ENCODE measurements at regions not wholly inside any gene's neighbourhood (a gene's known extent, or its start where the extent isn't known, plus 50 kb on each side); places are given as distances from the start of the nearest gene placed in this dataset.

DNA sequence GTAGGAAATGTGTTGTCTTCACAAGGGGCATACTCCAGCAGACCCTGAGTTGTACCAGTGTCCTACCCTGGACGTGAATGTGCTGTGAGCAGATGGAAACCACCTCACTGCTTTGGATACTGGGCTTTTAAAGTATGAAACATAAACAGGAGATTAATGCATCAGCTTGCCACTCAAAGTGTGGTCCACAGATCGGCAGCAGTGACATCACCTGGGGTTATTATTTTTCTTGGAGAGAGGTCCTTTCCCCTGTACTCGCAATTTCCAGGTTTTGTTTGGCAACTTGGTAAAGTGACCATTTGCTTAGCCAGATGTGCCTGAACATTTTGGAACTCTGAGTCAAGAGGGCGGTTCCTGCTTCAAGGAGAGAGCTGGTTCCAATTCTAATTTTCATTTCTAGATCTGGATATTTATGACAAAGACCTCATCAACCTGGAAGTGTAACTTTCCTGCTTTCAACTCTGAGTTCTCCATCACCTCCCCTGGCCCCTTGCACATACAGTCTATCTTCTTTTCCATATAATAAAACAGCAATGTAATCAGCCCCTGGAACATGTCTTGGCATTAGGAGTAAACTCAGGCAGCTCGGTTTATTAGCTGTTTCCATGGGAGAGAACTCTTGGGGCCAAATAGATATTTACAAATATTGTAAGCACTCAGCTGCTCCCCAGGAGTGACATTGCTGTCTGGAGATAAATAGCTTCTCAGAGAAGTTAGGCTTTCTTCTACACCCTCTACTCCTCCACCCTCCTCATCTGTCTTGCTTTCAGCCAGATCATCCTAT lies 237.0 kb upstream of the TBX3 start:
- Histone ChIP-seq H3K4me2 (ENCODE audit: unreplicated experiment) (peak overlapping the region; percentile 29), H3K4me3 (0 out of 2 replicates have a peak overlapping the region, but pooled peaks have one; percentile 9), H3K79me2 (ENCODE audit: insufficient read depth) (no peaks in the 10 kb centered on the region), H2AFZ (no peak overlapping the region), H4K20me1 (ENCODE audit: insufficient read depth) (no peaks in the 10 kb centered on the region), H3F3A (ENCODE audit: insufficient read depth) (peaks cover 66% of the 10 kb centered on the region), H3K9me2 (ENCODE audit: insufficient read depth) (no peaks in the 10 kb centered on the region), H3K9ac (no peak overlapping the region), H3K36me3 (ENCODE audit: low read depth) (no peaks in the 10 kb centered on the region), H3K27ac (peak overlapping the region; percentile 37), H3K4me1 (ENCODE audit: insufficient read depth) (peaks cover 49% of the 10 kb centered on the region), H3K27me3 (replicated peaks; ENCODE audit: insufficient read depth) (no peaks in the 10 kb centered on the region), H3K9me3 (ENCODE audit: low read depth) (no peaks in the 10 kb centered on the region)
- in situ Hi-C loops (cut with MboI), result no loop called here
- peak; percentile 83 for DNase-seq
- 6 to 7% methylated on average over 5 of the region's 5 CpGs for WGBS, 2 experiments (ENCODE audit: low coverage in 1 of 2, low lambda C conversion rate in 2 of 2, missing lambda C conversion rate in 2 of 2)
- TF ChIP-seq EZH2phosphoT487 (IDR thresholded peaks at IDR 0.05; ENCODE audit: insufficient read depth, low read depth) (no peak), EZH2 (IDR thresholded peaks at IDR 0.05; ENCODE audit: insufficient read depth, poor library complexity, severe bottlenecking) (no peak)

DNA sequence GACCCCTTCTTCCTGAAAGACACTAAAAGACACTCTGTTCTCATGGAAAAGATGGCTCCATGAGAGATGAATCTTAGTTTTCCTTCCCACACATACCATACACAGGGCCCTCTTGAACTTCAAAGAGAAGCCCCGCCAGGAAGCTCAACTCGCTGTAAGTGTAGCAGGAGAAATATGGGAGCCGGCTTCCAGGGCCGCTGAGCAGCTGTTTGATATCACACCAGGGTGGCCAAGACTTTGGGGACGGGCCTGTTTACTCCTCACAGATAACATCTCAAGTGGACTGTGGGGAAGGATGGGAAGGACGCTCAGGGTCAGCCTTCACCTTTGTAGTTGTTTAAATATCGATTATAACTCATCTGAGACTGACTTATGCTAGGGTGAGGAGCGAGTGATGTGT lies 235.5 kb upstream of the TBX3 start:
- Histone ChIP-seq H3K36me3 (ENCODE audit: low read depth) (no peaks in the 10 kb centered on the region), H3K27ac (peak overlapping the region; percentile 29), H3F3A (ENCODE audit: insufficient read depth) (peaks cover 80% of the 10 kb centered on the region), H4K20me1 (ENCODE audit: insufficient read depth) (no peaks in the 10 kb centered on the region), H3K9me2 (ENCODE audit: insufficient read depth) (no peaks in the 10 kb centered on the region), H3K4me1 (ENCODE audit: insufficient read depth) (peaks cover 62% of the 10 kb centered on the region), H3K4me3 (no peak overlapping the region), H2AFZ (no peak overlapping the region), H3K9ac (no peak overlapping the region), H3K9me3 (ENCODE audit: low read depth) (no peaks in the 10 kb centered on the region), H3K27me3 (replicated peaks; ENCODE audit: insufficient read depth) (no peaks in the 10 kb centered on the region), H3K79me2 (ENCODE audit: insufficient read depth) (no peaks in the 10 kb centered on the region), H3K4me2 (ENCODE audit: unreplicated experiment) (no peak overlapping the region)
- no peak for DNase-seq
- 90 to 91% methylated on average over 8 of the region's 8 CpGs for WGBS, 2 experiments (ENCODE audit: low coverage in 1 of 2, low lambda C conversion rate in 2 of 2, missing lambda C conversion rate in 2 of 2)
- TF ChIP-seq EZH2 (IDR thresholded peaks at IDR 0.05; ENCODE audit: insufficient read depth, poor library complexity, severe bottlenecking), result no peak
- TF ChIP-seq EZH2phosphoT487 (IDR thresholded peaks at IDR 0.05; ENCODE audit: insufficient read depth, low read depth), result no peak
- in situ Hi-C loops (cut with MboI), result no loop called here

DNA sequence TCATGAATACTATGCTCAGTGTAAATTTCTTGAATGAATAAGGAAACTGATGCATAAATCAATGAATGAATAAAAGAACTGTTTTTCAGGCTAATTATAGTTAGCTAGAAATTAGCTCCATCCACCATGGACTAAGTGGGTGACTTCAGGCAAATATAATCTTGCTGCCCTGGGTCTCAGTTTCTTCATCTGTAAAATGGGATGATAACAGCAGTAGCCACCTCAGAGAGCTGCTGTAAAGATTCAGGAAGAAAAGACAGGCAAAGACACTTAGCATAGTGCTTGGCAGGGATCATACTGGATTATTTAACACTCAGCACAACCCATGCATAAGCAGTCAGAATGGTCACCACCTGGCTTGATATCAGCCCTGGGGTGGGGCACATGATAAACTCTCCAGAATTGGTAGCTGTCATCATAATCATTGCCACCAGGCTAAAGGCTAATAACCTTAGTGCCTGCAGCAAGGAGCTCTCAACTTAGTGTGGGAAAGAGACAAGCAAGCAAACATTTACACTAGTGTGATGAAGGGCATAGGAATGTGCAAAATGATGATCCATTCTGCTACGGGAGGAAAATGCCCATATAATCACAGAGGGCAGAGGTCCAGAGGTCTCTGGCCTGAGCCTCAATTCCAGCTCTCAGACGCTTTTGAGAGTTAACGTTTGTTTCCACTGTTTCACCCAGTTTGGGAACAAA lies 234.7 kb upstream of the TBX3 start:
- no peak overlapping the region for H3K4me3 ChIP-seq
- H3K4me2 ChIP-seq (ENCODE audit: unreplicated experiment), result peak overlapping the region; percentile 25
- peaks cover 81% of the 10 kb centered on the region for H3F3A ChIP-seq (ENCODE audit: insufficient read depth)
- TF ChIP-seq EZH2 (IDR thresholded peaks at IDR 0.05; ENCODE audit: insufficient read depth, poor library complexity, severe bottlenecking) (no peak), EZH2phosphoT487 (IDR thresholded peaks at IDR 0.05; ENCODE audit: insufficient read depth, low read depth) (no peak)
- H2AFZ ChIP-seq, result no peak overlapping the region
- no peaks in the 10 kb centered on the region for H3K9me3 ChIP-seq (ENCODE audit: low read depth)
- H3K9ac ChIP-seq, result no peak overlapping the region
- in situ Hi-C loops (cut with MboI), result no loop called here
- peak; percentile 81 for DNase-seq
- no peaks in the 10 kb centered on the region for H3K36me3 ChIP-seq (ENCODE audit: low read depth)
- H3K27ac ChIP-seq, result peak overlapping the region; percentile 41
- no peaks in the 10 kb centered on the region for H3K9me2 ChIP-seq (ENCODE audit: insufficient read depth)
- peaks cover 70% of the 10 kb centered on the region for H3K4me1 ChIP-seq (ENCODE audit: insufficient read depth)
- no peaks in the 10 kb centered on the region for H3K79me2 ChIP-seq (ENCODE audit: insufficient read depth)
- H3K27me3 ChIP-seq (replicated peaks; ENCODE audit: insufficient read depth), result no peaks in the 10 kb centered on the region
- WGBS, 2 experiments (ENCODE audit: low coverage in 1 of 2, low lambda C conversion rate in 2 of 2, missing lambda C conversion rate in 2 of 2), result 8 to 15% methylated on average over 3 of the region's 3 CpGs
- no peaks in the 10 kb centered on the region for H4K20me1 ChIP-seq (ENCODE audit: insufficient read depth)

DNA sequence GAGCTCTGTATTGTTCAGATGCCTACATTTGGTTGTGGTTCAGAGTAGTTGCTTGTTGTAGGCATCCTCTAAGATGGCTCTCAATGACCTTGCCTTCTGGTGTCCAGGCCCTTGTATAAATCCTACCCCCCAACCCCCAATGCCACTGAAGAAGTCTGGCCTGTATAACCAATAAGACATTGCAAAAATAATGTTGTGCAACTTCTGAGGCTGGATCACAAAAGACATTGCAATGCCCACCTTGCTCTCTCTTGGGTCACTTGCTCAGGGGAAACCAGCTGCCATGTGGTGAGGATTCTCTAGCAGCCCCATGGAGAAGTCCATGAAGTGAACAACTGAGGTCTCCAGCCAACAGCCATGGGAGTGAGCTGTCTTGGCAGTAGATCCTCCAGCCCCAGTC lies 234.0 kb upstream of the TBX3 start:
- Histone ChIP-seq H3K9me3 (ENCODE audit: low read depth) (no peaks in the 10 kb centered on the region), H3K27me3 (replicated peaks; ENCODE audit: insufficient read depth) (no peaks in the 10 kb centered on the region), H3K36me3 (ENCODE audit: low read depth) (no peaks in the 10 kb centered on the region), H3K4me1 (ENCODE audit: insufficient read depth) (peaks cover 78% of the 10 kb centered on the region), H3K4me3 (no peak overlapping the region), H3K9me2 (ENCODE audit: insufficient read depth) (no peaks in the 10 kb centered on the region), H2AFZ (no peak overlapping the region), H4K20me1 (ENCODE audit: insufficient read depth) (no peaks in the 10 kb centered on the region), H3K79me2 (ENCODE audit: insufficient read depth) (no peaks in the 10 kb centered on the region), H3K27ac (no peak overlapping the region), H3K4me2 (ENCODE audit: unreplicated experiment) (no peak overlapping the region), H3F3A (ENCODE audit: insufficient read depth) (peaks cover 81% of the 10 kb centered on the region), H3K9ac (no peak overlapping the region)
- TF ChIP-seq EZH2 (IDR thresholded peaks at IDR 0.05; ENCODE audit: insufficient read depth, poor library complexity, severe bottlenecking) (no peak), EZH2phosphoT487 (IDR thresholded peaks at IDR 0.05; ENCODE audit: insufficient read depth, low read depth) (no peak)
- DNase-seq, result no peak
- in situ Hi-C loops (cut with MboI), result no loop called here

All from GM23248 (cell line).